Daoy (cell line): ENCODE measurements at regions not wholly inside any gene's neighbourhood (a gene's known extent, or its start where the extent isn't known, plus 50 kb on each side); places are given as distances from the start of the nearest gene placed in this dataset.
"Not testable (repeated sequence)": the region's sequence is repeated elsewhere in the genome, so short reads cannot be mapped to it uniquely, and the experiment has no call there.

Source experiments
- DNase-seq: peaks from one replicate; pipeline ENCODE4 v3.0.0-alpha.2; 2015; ENCODE audit warnings: low read depth

DNA sequence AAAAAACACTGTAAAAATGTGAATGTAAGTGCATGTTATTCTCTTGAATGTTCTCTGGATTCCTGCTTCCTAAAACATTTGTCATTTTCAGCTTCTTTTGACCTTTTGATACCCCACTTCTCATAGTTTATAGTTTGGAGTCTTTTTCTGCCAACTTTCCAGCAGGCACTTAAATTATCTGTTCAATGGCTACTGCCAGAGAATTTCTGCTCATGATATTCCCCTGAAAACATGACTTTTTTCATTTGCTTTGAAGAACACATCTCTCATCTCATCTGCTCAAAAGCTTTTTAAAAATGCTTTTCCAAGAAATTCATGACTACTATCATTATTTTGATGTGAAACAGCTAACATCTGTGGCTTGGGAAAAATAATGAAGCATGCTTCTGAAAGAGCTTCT is 269.7 kb upstream of the PCDH7 start:
- DNase-seq = no peak

DNA sequence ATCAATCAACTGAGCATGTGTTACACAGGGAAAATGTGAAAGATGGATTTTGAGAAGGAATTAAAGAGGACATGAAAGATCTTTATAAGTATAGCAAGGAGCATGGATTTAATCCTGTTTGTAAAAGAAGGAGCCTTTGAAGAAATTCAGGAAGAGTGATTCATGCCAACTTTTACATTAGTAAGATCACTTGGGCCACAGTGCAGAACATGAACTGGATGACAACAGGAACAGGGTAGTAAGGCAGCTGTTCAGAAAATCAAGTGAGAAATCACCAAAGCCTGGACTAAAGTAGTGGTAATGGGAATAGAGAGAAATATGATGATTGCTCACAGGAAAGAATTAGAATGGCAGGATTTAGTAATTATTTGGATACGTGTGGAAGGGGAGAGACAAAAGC is 265.7 kb upstream of the PCDH7 start:
- no peak for DNase-seq

DNA sequence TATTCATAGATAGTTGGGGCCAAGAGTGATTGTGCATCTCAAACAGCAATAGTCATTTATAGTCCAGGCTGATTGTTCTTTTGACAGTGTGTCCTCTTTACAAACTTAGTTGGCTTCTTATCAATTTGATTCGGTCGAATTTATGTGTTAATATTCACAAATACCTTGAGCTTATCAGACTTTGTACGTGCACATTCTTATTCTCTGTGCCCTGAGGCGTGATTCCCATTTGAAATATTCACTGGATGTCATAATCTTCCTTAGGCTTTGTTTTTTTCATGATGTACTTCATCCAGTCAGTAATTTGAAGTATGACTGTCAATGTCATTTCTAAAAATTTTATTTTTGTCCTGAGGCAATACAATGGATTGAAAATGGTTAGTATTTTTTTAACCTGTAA is 263.5 kb upstream of the PCDH7 start:
- no peak for DNase-seq

DNA sequence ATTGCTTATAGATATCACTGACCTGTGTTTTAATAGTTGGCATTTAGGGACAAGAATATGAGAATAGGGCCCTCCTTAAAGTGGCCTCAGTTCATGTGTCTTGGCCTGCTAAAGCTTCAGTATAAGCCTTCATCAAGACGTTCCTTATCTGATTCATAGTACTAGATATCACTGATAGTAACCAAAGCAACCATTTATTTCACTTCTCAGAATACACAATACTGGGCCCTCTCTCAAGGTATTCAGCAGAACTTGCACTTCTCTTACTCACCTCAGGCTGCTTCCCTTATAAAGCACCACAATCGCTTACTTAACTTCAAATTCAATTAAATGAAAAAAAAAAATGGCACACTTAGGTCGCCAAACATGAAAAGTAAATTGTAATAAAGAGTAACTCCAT is 259.4 kb upstream of the PCDH7 start:
- no peak for DNase-seq

DNA sequence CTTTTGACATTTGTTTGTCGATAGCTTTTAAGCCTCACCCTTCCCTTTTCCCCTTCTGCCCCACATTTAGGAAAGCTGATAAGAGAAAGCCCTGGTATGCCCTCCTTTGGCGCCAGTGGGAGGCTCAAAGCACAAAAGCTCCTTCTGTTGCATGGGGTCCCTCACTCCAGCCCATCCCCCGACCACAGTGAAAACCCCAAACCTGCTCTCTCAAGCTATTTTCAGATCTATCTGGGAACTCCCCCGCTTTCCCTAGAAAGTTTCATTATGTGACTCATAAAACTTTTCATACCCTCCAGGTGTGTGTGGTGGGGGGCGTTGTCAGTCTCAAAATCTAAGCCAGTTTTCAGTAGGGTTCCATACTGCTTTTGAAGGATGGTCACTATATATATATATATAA is 259.0 kb upstream of the PCDH7 start:
- DNase-seq = no peak

GRCh38 chr4:30462445-30463090 is 257.6 kb upstream of the PCDH7 start:
- DNase-seq = no peak

DNA sequence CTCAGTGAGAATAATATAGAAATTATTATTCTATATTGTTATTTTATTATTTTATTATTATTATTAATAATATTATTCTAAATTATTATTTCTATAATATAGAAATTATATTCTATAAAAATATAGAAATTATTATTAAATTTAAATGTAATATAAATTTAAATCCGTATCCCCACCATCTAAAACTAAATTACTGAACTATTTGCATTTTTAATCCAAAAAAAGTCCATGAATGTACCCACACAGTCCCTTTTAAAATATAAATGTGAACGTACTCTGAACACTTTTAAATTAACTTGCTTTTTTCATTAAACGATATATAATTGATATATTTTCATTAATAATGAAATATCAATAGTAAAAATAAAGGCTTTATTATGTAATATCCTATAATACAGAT is 248.3 kb upstream of the PCDH7 start:
- no peak for DNase-seq

DNA sequence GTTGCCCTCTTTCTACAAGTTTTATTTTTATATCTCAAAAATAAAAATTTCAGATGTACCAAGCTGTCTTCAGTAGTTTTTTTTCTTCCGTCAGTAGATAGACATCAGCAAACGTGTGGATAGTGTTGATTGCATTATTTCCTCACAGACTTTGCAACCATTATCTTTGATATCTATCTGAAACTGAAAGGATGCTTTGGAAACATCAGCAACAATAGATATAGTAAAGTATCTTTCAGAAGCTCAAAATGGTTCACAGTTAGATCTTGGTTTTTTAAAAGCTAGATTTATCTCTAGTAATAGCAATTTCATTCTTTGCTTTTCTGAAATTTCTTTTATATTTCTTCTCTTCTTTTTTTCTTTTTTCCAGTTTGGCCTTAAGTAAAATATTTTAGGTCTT is 246.9 kb upstream of the PCDH7 start:
- no peak for DNase-seq

- no peak for DNase-seq
These were observed 224.9 kb upstream of the PCDH7 start for GRCh38 chr4:30495251-30495650.

DNA sequence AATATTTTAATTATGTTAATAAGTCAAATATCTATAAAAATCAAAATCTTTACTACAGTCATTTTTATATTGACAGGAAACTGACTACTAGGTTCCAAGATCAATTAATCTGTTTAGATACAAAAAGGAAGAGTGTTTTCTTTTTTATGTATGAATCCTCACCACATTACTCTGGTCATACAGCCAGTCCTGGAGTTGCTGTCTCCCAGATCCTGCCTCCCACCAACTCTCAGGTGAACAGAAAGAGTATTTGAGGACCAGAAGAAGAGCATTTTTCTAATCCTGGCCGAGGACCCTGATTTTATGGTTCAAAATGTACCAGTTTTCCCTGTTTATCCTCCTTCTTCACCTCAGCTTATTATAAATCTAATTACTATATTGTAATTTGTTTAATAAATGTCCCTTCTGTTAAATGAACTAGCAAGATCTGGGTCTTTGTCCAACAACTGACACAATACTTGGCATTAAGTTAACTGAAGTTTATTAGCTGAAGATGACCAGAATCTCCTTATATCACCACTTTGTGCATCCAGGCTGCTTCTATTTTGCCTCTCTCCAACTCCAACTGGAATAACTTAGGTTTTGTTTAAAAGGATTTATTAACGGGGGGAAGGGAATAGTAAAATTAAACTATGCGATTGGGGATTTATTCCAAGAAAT is 224.4 kb upstream of the PCDH7 start:
- DNase-seq = no peak

DNA sequence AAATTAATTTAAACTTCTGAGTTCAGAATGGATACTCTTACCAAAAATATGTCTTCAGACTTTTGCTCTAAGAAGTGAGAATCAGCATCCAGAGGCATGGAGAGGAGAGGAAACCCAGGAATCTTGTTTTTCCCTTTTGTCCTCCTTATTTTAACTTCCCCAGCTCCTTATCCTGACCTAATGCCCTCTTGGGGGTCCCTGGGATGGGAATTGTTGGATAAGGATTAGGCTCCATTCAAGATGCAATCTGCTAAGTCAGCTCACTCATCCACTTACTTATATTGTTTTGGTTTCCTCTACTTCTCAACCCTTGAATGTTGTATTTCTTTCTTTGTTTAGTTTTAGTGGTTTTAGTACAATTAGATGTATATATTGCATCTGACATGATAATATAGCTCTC is 208.4 kb upstream of the PCDH7 start:
- DNase-seq = no peak

DNA sequence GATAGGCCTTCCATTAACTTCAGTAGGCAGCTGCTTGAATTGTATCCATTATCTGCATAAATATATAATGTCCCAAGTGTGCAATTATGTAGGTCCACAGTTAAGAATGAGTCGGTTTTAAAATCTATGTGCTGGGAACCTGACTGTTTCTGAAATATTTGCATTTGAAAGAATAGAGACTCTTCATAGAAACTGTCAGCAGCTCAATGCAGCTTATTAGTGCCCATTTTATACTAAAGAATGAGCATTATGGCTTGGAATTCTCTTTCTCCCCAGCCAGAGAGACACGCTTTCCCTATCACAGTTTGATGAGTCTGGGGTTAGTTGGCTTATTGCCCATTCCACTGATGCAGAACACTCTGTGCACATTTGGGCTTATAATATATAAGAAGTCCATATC is 202.0 kb upstream of the PCDH7 start:
- no peak for DNase-seq

- no peak for DNase-seq
These were observed 194.4 kb upstream of the PCDH7 start for GRCh38 chr4:30525662-30526315.

GRCh38 chr4:30535255-30535654 is 184.9 kb upstream of the PCDH7 start:
- DNase-seq = no peak

DNA sequence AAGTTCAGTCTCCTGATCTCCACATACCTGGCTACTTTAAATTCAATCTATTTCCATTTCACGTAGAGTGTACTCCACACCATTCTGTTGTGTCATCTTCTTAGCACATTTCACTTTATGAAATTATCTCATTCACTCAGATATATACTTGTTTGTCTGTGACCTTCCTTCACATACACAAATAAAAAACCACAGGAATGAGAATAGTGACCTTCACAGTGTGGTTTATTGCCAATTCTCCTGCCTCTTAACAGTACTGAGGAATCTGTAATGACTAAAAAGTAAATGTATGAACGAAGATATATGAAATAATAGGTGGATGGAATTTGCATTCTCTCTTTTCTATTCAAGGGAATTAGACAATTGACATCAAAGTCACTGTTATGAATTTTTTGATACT is 183.9 kb upstream of the PCDH7 start:
- no peak for DNase-seq

DNA sequence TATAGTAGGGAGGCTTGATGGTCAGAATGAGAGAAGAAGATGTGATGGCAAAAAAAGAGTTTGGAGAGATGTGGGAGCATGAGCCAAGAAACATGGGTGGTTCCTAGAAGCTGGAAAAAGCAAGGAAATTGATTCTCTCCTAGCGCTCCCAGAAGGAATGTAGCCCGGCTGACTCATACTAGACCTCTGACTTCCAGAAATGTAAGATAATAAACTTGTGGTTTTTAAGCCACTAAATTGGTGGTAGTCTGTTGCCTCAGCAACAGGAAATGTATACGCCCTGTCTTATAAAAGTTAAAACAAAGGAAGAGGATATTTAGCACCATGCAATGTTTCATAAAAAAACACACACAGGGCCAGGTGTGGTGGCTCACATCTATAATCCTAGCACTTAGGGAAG is 182.7 kb upstream of the PCDH7 start:
- DNase-seq = no peak

DNA sequence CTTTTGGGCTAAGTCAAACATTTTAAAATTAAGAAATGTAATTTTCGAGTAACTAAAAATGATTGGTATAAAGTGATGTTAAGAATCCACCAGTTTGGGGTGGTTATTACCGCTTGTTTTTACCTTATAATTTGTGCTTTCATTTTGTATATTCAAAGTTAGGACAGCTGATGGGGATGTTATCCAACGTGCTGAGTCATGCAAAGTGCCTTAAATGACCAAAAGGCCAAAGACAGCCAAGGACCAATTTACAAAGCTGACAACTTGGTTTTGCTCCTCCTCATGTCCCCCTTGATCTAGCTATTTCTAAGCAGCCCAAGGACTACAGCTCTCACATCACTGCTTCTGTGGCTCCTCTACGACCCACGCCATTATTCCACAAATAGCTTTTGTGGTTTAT is 181.4 kb upstream of the PCDH7 start:
- DNase-seq = no peak

DNA sequence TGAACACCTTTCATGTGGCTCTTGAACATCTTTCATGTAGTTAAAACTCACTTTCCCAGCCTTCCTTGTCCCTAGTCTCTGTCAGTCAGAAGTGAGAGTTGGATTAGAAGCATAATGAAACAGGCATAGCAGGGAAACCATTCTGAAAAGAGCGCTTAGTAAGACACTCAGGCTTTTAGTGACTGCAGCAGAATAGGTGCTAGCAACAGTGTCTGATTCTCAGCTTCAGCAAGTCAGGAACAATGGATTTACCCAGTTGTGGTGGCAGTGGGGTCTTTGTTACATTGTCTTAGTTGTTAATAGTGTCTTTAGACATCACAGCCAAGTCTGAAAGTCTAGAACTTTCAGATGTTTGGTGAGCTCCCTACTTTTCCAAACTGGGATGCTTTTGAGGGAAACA is 177.1 kb upstream of the PCDH7 start:
- DNase-seq = no peak

DNA sequence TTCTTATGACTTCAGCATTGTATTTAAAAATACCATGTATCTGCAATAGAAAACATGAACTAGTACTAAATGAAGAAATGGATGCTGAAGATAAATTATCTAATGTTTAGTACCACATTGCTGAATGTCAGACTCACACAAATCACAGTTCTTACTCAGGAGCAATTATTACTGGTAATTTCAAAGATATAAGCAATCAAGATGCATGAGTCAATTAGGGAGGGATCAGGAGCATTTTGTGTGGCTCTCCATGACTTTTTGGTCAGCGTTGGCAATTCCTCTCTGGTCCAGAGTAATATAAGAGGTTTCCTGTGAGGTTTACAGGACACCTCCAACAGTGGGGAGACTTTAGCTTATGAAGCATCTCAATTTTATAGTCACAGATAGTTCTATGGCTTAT is 167.0 kb upstream of the PCDH7 start:
- no peak for DNase-seq

DNA sequence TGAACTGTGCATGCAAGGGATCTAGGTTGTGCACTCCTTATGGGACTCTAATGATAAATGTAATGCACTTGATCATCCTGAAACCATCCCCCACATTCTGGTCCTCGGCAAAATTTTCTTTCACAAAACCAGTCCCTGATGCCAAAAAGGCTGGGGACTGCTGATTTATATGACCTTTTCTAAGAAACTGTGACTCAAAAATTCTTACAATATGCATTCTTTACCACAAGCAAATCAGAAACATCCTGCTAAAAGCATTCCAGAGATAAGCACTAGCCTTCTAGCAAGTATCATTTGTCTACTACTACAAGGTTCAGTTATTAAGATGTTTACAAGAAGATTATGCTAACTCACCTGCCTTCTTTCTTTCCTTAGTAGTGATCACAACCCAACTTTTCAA is 166.5 kb upstream of the PCDH7 start:
- DNase-seq = no peak

- DNase-seq = no peak
These were observed 164.4 kb upstream of the PCDH7 start for GRCh38 chr4:30555775-30556174.

DNA sequence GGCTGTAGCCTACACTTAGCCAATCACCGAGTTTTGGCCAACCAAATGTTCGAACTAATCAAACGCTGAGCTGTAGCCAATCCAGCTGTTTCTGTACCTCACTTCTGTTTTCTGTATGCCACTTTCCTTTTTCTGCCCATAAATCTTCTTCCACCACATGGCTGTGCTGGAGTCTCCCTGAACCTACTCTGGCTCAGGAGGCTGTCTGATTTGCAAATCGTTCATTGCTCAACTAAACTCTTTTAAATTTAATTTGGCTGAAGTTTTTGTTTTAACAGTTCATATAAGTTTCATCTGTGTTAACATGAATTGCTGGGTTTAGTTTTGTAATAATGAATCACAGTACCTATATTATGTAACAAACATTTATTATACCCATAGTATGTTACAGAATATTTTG is 160.7 kb upstream of the PCDH7 start:
- DNase-seq = no peak

GRCh38 chr4:30586850-30587249 is 133.3 kb upstream of the PCDH7 start:
- no peak for DNase-seq

DNA sequence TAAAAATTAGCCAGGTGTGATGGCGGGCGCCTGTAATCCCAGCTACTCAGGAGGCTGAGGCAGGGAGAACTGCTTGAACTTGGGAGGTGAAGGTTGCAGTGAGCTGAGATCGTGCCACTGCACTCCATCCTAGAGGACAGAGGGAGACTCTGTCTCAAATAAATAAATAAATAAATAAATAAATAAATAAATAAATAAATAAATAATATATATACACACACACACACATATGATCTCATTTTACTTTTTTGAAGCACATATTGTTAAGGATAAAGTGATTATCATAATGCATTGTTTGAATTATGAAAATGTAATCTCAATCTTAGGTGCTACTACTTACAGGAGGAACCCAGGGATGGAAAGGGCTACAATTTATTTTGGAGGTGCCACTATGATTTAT is 130.5 kb upstream of the PCDH7 start:
- not testable (repeated sequence) for DNase-seq
